Vagina (tissue), 2 donors: ENCODE measurements at regions not wholly inside any gene's neighbourhood (a gene's known extent, or its start where the extent isn't known, plus 50 kb on each side); places are given as distances from the start of the nearest gene placed in this dataset.

ENCODE experiments used
- DNase-seq, 2 donors: peaks; one replicate each; pipeline ENCODE4 v3.0.0-alpha.2; 2017; ENCODE audit errors: extremely low spot score in 2 of 2
- H3K27ac ChIP-seq: fragments of 200-600 bp; sonication (generic); one replicate; pipeline ENCODE4 v1.5.1; 2019
- H3K27me3 ChIP-seq: fragments of 200-600 bp; sonication (generic); one replicate; pipeline ENCODE4 v1.5.1; 2019
- H3K36me3 ChIP-seq, 2 donors: fragments of 200-600 bp; sonication (generic); one replicate each; pipeline ENCODE4 v1.5.1; 2017 to 2019
- H3K4me1 ChIP-seq: fragments of 200-600 bp; sonication (generic); one replicate; pipeline ENCODE4 v1.5.1; 2019
- H3K4me3 ChIP-seq, 2 donors: fragments of 200-600 bp; sonication (generic); 1 replicate in 1 of 2; 2 replicates in 1 of 2; pipeline ENCODE4 v1.5.1; 2016 to 2019
- H3K9me3 ChIP-seq: fragments of 200-600 bp; sonication (generic); one replicate; pipeline ENCODE4 v1.5.1; 2019
- CTCF ChIP-seq, 3 experiments: fragments of 450-650 bp in 2 of 3; fragments of 200-600 bp in 1 of 3; sonication (generic) in 1 of 3; IDR thresholded peaks; one replicate each; pipeline ENCODE4 v1.5.1; 2017 to 2019; ENCODE audit warnings: antibody characterized with exemption in 3 of 3, mild to moderate bottlenecking in 2 of 3, moderate library complexity in 2 of 3
- POLR2A ChIP-seq, 2 donors: fragments of 450-650 bp; IDR thresholded peaks; one replicate each; pipeline ENCODE4 v1.6.1; 2017; ENCODE audit warnings: antibody characterized with exemption in 2 of 2, mild to moderate bottlenecking in 2 of 2, moderate library complexity in 2 of 2
- POLR2AphosphoS5 ChIP-seq, 2 donors: sonication (generic); formaldehyde crosslinking; IDR thresholded peaks; one replicate each; pipeline ENCODE4 v1.9.0; 2017; ENCODE audit warnings: antibody characterized with exemption in 2 of 2, mild to moderate bottlenecking in 2 of 2, low read depth in 1 of 2; ENCODE audit not compliant: insufficient read depth in 1 of 2
- intact Hi-C: fragments of 100-400 bp; cut with DNase I; formaldehyde crosslinking; loops from one replicate; pipeline ENCODE4 v1.15.1; 2023

- intact Hi-C loops: no loop called here
- H3K27me3 ChIP-seq: no peaks in the 10 kb centered on the region
- H3K4me1 ChIP-seq: no peaks in the 10 kb centered on the region
- TF ChIP-seq POLR2A (IDR thresholded peaks at IDR 0.05): no peak
- H3K27ac ChIP-seq: no peak overlapping the region
- DNase-seq: no peak
- H3K9me3 ChIP-seq: no peaks in the 10 kb centered on the region
- no peak overlapping the region for H3K4me3 ChIP-seq
- no peaks in the 10 kb centered on the region for H3K36me3 ChIP-seq
These were observed 392.4 kb downstream of the EDEM1 start for GRCh38 chr3:5579946-5580345.

- TF ChIP-seq POLR2A (IDR thresholded peaks at IDR 0.05) (no peak), CTCF (IDR thresholded peaks at IDR 0.05) (no peak), POLR2AphosphoS5 (IDR thresholded peaks at IDR 0.05; ENCODE audit: insufficient read depth in 1 of 2, low read depth in 1 of 2) (no peak)
- no peaks in the 10 kb centered on the region for H3K9me3 ChIP-seq
- no peak overlapping the region for H3K4me3 ChIP-seq
- intact Hi-C loops: no loop called here
- DNase-seq: no peak
- H3K36me3 ChIP-seq: no peaks in the 10 kb centered on the region
- H3K27ac ChIP-seq: no peak overlapping the region
- no peaks in the 10 kb centered on the region for H3K27me3 ChIP-seq
- H3K4me1 ChIP-seq: no peaks in the 10 kb centered on the region
These were observed 393.3 kb downstream of the EDEM1 start for GRCh38 chr3:5580826-5581225.

- DNase-seq: no peak
These were observed 394.2 kb downstream of the EDEM1 start for GRCh38 chr3:5581743-5582142.

GRCh38 chr3:5583920-5584319 lies 396.4 kb downstream of the EDEM1 start:
- intact Hi-C loops: no loop called here
- no peaks in the 10 kb centered on the region for H3K9me3 ChIP-seq
- no peak for TF ChIP-seq POLR2AphosphoS5 (IDR thresholded peaks at IDR 0.05; ENCODE audit: insufficient read depth in 1 of 2, low read depth in 1 of 2)
- no peak for TF ChIP-seq POLR2A (IDR thresholded peaks at IDR 0.05)
- TF ChIP-seq CTCF (IDR thresholded peaks at IDR 0.05): no peak
- H3K27ac ChIP-seq: no peak overlapping the region
- DNase-seq: no peak
- no peaks in the 10 kb centered on the region for H3K36me3 ChIP-seq
- no peaks in the 10 kb centered on the region for H3K4me1 ChIP-seq
- H3K4me3 ChIP-seq: no peak overlapping the region
- H3K27me3 ChIP-seq: no peaks in the 10 kb centered on the region

More at GRCh38 chr3:5581743-5582142, 394.2 kb downstream of the EDEM1 start:
- Histone ChIP-seq H3K4me1 (no peaks in the 10 kb centered on the region), H3K4me3 (no peak overlapping the region), H3K36me3 (no peaks in the 10 kb centered on the region), H3K27ac (no peak overlapping the region), H3K9me3 (no peaks in the 10 kb centered on the region), H3K27me3 (no peaks in the 10 kb centered on the region)
- TF ChIP-seq POLR2AphosphoS5 (IDR thresholded peaks at IDR 0.05; ENCODE audit: insufficient read depth in 1 of 2, low read depth in 1 of 2): no peak
- no peak for TF ChIP-seq CTCF (IDR thresholded peaks at IDR 0.05)
- TF ChIP-seq POLR2A (IDR thresholded peaks at IDR 0.05): no peak
- intact Hi-C loops: no loop called here

- H3K27ac ChIP-seq: no peak overlapping the region
- no peaks in the 10 kb centered on the region for H3K9me3 ChIP-seq
- H3K36me3 ChIP-seq: no peaks in the 10 kb centered on the region
- no peaks in the 10 kb centered on the region for H3K4me1 ChIP-seq
- DNase-seq: no peak
- H3K27me3 ChIP-seq: no peaks in the 10 kb centered on the region
- H3K4me3 ChIP-seq: no peak overlapping the region
- intact Hi-C loops: no loop called here
- TF ChIP-seq CTCF (IDR thresholded peaks at IDR 0.05): no peak
- TF ChIP-seq POLR2AphosphoS5 (IDR thresholded peaks at IDR 0.05; ENCODE audit: insufficient read depth in 1 of 2, low read depth in 1 of 2): no peak
- no peak for TF ChIP-seq POLR2A (IDR thresholded peaks at IDR 0.05)
These were observed 397.6 kb downstream of the EDEM1 start for GRCh38 chr3:5585085-5585484.
